ENCODE measurements at regions not wholly inside any gene's neighbourhood (a gene's known extent, or its start where the extent isn't known, plus 50 kb on each side); places are given as distances from the start of the nearest gene placed in this dataset.

DNA sequence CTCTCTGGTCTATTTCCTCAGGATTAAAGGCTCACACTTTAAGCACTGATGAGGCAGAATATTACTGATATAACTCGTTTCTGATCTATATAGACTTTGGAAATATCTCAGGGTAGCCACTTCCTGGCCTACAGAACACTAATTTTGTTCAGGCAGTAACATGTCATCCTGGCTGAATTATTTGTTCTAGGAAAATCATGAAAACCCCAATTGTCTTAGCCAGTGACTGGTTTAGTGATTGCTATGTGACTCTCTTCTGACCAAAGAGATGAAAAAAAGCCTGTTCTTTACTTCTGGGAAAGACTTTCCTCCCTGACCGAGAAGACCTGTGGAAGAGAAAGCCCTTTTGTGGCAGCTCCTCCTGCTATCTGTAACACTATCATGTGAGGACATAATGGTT lies 453.7 kb downstream of the SETD4 start:
- DNase-seq: peak; percentile 23
- Histone ChIP-seq H3K4me3 (no peak overlapping the region), H3F3A (ENCODE audit: insufficient read depth) (peaks cover 6% of the 10 kb centered on the region; the same call in 1 of the 2 replicates), H3K36me3 (ENCODE audit: low read depth) (no peaks in the 10 kb centered on the region), H3K4me1 (ENCODE audit: insufficient read depth) (0 out of 2 replicates have a peak, but pooled peaks cover 9% of the 10 kb centered on the region), H3K27ac (no peak overlapping the region), H4K20me1 (ENCODE audit: insufficient read depth) (no peaks in the 10 kb centered on the region), H3K4me2 (ENCODE audit: unreplicated experiment) (no peak overlapping the region), H3K9me3 (ENCODE audit: low read depth) (no peaks in the 10 kb centered on the region), H3K79me2 (ENCODE audit: insufficient read depth) (no peaks in the 10 kb centered on the region), H3K9me2 (ENCODE audit: insufficient read depth) (no peaks in the 10 kb centered on the region), H2AFZ (no peak overlapping the region), H3K27me3 (replicated peaks; ENCODE audit: insufficient read depth) (no peaks in the 10 kb centered on the region), H3K9ac (no peak overlapping the region)
- no peak for TF ChIP-seq EZH2 (IDR thresholded peaks at IDR 0.05; ENCODE audit: insufficient read depth, poor library complexity, severe bottlenecking)
- TF ChIP-seq EZH2phosphoT487 (IDR thresholded peaks at IDR 0.05; ENCODE audit: insufficient read depth, low read depth): no peak
- WGBS, 2 experiments (ENCODE audit: low coverage in 1 of 2, low lambda C conversion rate in 2 of 2, missing lambda C conversion rate in 2 of 2): 45 to 62% methylated on average over 2 of the region's 2 CpGs
- in situ Hi-C loops (cut with MboI): loop anchor here (25.0 kb wide), 1 partner anchor 719 kb away; no protein-coding TSS in a partner anchor

DNA sequence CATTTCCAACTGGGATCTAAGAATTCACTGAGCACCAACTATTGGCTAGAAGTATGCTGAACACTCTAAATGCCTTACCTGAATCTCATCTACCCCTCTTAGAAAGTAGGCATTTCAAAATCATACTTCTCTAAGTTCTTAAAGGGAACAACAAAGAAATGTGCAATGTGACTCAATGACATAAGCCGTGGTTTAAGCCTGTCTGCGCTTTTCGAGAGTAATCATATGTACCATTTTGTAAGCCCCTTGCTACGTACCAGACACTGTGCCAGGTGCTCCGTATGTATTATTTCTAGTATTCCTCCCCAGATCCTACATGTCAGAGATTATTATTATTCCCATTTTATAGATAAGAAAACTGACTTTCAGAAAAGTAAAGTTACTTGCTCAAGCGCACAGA lies 454.2 kb downstream of the SETD4 start:
- Histone ChIP-seq H3K36me3 (ENCODE audit: low read depth) (no peaks in the 10 kb centered on the region), H3K9ac (no peak overlapping the region), H3K4me3 (no peak overlapping the region), H3K9me2 (ENCODE audit: insufficient read depth) (no peaks in the 10 kb centered on the region), H3K9me3 (ENCODE audit: low read depth) (no peaks in the 10 kb centered on the region), H3K27ac (no peak overlapping the region), H4K20me1 (ENCODE audit: insufficient read depth) (no peaks in the 10 kb centered on the region), H3F3A (ENCODE audit: insufficient read depth) (peaks cover 6% of the 10 kb centered on the region; the same call in 1 of the 2 replicates), H3K27me3 (replicated peaks; ENCODE audit: insufficient read depth) (no peaks in the 10 kb centered on the region), H3K79me2 (ENCODE audit: insufficient read depth) (no peaks in the 10 kb centered on the region), H2AFZ (no peak overlapping the region), H3K4me2 (ENCODE audit: unreplicated experiment) (no peak overlapping the region), H3K4me1 (ENCODE audit: insufficient read depth) (0 out of 2 replicates have a peak, but pooled peaks cover 11% of the 10 kb centered on the region)
- WGBS, 2 experiments (ENCODE audit: low coverage in 1 of 2, low lambda C conversion rate in 2 of 2, missing lambda C conversion rate in 2 of 2): 96 to 100% methylated on average over 6 of the region's 6 CpGs
- in situ Hi-C loops (cut with MboI): loop anchor here (25.0 kb wide), 1 partner anchor 719 kb away; no protein-coding TSS in a partner anchor
- no peak for DNase-seq
- no peak for TF ChIP-seq EZH2 (IDR thresholded peaks at IDR 0.05; ENCODE audit: insufficient read depth, poor library complexity, severe bottlenecking)
- no peak for TF ChIP-seq EZH2phosphoT487 (IDR thresholded peaks at IDR 0.05; ENCODE audit: insufficient read depth, low read depth)

DNA sequence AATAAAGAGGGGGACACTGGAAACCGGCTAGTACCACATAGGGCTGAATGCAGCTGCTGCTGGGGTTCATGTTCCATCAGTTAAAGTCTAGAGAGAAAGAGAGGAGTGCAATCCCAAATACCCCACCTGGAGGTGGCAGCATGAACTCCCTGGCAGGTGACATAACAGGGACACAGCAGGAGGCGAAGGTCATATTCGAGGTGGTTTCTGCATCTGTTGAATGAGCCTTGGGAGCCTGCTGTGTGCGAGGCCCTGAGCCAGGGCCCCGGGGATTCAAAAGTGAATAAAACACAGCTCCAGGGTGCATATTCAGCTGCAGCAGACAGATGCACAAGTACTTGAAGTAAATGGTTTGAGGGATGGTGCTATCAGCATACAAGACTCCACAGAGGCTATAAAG lies 456.8 kb downstream of the SETD4 start:
- H4K20me1 ChIP-seq (ENCODE audit: insufficient read depth): no peaks in the 10 kb centered on the region
- no peaks in the 10 kb centered on the region for H3K27me3 ChIP-seq (replicated peaks; ENCODE audit: insufficient read depth)
- DNase-seq: no peak
- no peak overlapping the region for H3K4me2 ChIP-seq (ENCODE audit: unreplicated experiment)
- no peak overlapping the region for H3K27ac ChIP-seq
- H3K36me3 ChIP-seq (ENCODE audit: low read depth): no peaks in the 10 kb centered on the region
- H3K4me3 ChIP-seq: no peak overlapping the region
- H2AFZ ChIP-seq: no peak overlapping the region
- in situ Hi-C loops (cut with MboI): loop anchor here (25.0 kb wide), 1 partner anchor 716 kb away; no protein-coding TSS in a partner anchor
- H3K79me2 ChIP-seq (ENCODE audit: insufficient read depth): no peaks in the 10 kb centered on the region
- peaks cover 6% of the 10 kb centered on the region; the same call in 1 of the 2 replicates for H3F3A ChIP-seq (ENCODE audit: insufficient read depth)
- no peak overlapping the region for H3K9ac ChIP-seq
- TF ChIP-seq EZH2 (IDR thresholded peaks at IDR 0.05; ENCODE audit: insufficient read depth, poor library complexity, severe bottlenecking): no peak
- no peak for TF ChIP-seq EZH2phosphoT487 (IDR thresholded peaks at IDR 0.05; ENCODE audit: insufficient read depth, low read depth)
- 94 to 96% methylated on average over 5 of the region's 5 CpGs for WGBS, 2 experiments (ENCODE audit: low coverage in 1 of 2, low lambda C conversion rate in 2 of 2, missing lambda C conversion rate in 2 of 2)
- H3K9me2 ChIP-seq (ENCODE audit: insufficient read depth): no peaks in the 10 kb centered on the region
- H3K9me3 ChIP-seq (ENCODE audit: low read depth): no peaks in the 10 kb centered on the region
- H3K4me1 ChIP-seq (ENCODE audit: insufficient read depth): 0 out of 2 replicates have a peak, but pooled peaks cover 12% of the 10 kb centered on the region

DNA sequence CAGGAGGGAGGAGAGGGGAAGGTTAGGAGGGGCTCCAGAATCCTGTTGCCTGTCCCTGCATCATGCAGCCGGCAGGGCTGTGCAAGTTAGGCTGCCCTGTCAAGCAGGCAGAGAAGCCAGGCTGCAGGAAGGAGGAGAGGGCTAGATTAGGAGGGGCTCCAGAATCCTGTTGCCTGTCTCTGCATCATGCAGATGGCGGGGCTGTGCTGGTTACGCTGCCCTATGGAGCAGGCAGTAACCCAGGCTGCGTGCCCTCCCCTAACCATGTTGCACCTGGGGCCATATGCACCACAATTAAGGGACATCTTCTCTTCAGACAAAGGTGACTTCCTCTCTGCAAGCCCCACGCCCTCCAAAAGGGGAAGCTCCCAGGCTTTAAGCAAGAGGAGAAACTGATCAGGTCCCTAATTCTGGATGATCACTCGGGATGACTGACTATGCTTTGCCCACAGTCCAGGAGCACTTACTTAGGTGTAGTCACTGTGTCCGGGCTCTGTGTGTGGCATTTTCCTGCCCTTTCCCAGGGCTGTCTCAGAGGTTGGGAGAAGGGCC lies 457.4 kb downstream of the SETD4 start:
- in situ Hi-C loops (cut with MboI): loop anchor here (25.0 kb wide), 1 partner anchor 716 kb away; no protein-coding TSS in a partner anchor
- H3K79me2 ChIP-seq (ENCODE audit: insufficient read depth): no peaks in the 10 kb centered on the region
- DNase-seq: no peak
- WGBS, 2 experiments (ENCODE audit: low coverage in 1 of 2, low lambda C conversion rate in 2 of 2, missing lambda C conversion rate in 2 of 2): 80 to 91% methylated on average over 7 of the region's 7 CpGs
- H3F3A ChIP-seq (ENCODE audit: insufficient read depth): peaks cover 6% of the 10 kb centered on the region; the same call in 1 of the 2 replicates
- no peak overlapping the region for H2AFZ ChIP-seq
- no peak overlapping the region for H3K4me3 ChIP-seq
- no peak for TF ChIP-seq EZH2phosphoT487 (IDR thresholded peaks at IDR 0.05; ENCODE audit: insufficient read depth, low read depth)
- TF ChIP-seq EZH2 (IDR thresholded peaks at IDR 0.05; ENCODE audit: insufficient read depth, poor library complexity, severe bottlenecking): no peak
- no peaks in the 10 kb centered on the region for H4K20me1 ChIP-seq (ENCODE audit: insufficient read depth)
- no peak overlapping the region for H3K4me2 ChIP-seq (ENCODE audit: unreplicated experiment)
- no peak overlapping the region for H3K27ac ChIP-seq
- no peaks in the 10 kb centered on the region for H3K36me3 ChIP-seq (ENCODE audit: low read depth)
- H3K9me2 ChIP-seq (ENCODE audit: insufficient read depth): no peaks in the 10 kb centered on the region
- no peaks in the 10 kb centered on the region for H3K27me3 ChIP-seq (replicated peaks; ENCODE audit: insufficient read depth)
- 0 out of 2 replicates have a peak, but pooled peaks cover 12% of the 10 kb centered on the region for H3K4me1 ChIP-seq (ENCODE audit: insufficient read depth)
- no peaks in the 10 kb centered on the region for H3K9me3 ChIP-seq (ENCODE audit: low read depth)
- no peak overlapping the region for H3K9ac ChIP-seq
